GDM1 (cell line): ENCODE measurements at regions not wholly inside any gene's neighbourhood (a gene's known extent, or its start where the extent isn't known, plus 50 kb on each side); places are given as distances from the start of the nearest gene placed in this dataset.
A peak's percentile ranks its signal among the peaks of the same experiment; 100 is the strongest.
"Not testable (repeated sequence)": the region's sequence is repeated elsewhere in the genome, so short reads cannot be mapped to it uniquely, and the experiment has no call there.

ENCODE experiments used
- DNase-seq: peaks from one replicate; lab custom pipeline; 2025; lab: John Stamatoyannopoulos, UW

GRCh38 chr5:71822065-71822464 lies 103.0 kb downstream of the CARTPT start:
- DNase-seq: not testable (repeated sequence)

- DNase-seq: no peak
Observed at GRCh38 chr5:71825992-71826391, 106.9 kb downstream of the CARTPT start.

- no peak for DNase-seq
Observed at GRCh38 chr5:71828291-71829040, 109.4 kb downstream of the CARTPT start.

- peak; percentile 39 for DNase-seq
Observed at GRCh38 chr5:71829206-71829605, 110.1 kb downstream of the CARTPT start.

- DNase-seq: no peak
Observed at GRCh38 chr5:71830681-71831539, 111.8 kb downstream of the CARTPT start.

- DNase-seq: no peak
Observed at GRCh38 chr5:71832812-71833715, 114.0 kb downstream of the CARTPT start.

GRCh38 chr5:71834601-71835000 lies 115.5 kb downstream of the CARTPT start:
- DNase-seq: no peak

GRCh38 chr5:71836084-71836483 lies 117.0 kb downstream of the CARTPT start:
- no peak for DNase-seq

GRCh38 chr5:71836559-71837112 lies 117.6 kb downstream of the CARTPT start:
- no peak for DNase-seq

GRCh38 chr5:71838286-71838685 lies 119.2 kb downstream of the CARTPT start:
- DNase-seq: no peak

- no peak for DNase-seq
Observed at GRCh38 chr5:71839096-71839884, 120.2 kb downstream of the CARTPT start.

- no peak for DNase-seq
Observed at GRCh38 chr5:71841107-71841506, 122.0 kb downstream of the CARTPT start.

GRCh38 chr5:71843111-71843510 lies 124.0 kb downstream of the CARTPT start:
- DNase-seq: no peak

GRCh38 chr5:71844862-71845261 lies 125.8 kb downstream of the CARTPT start:
- DNase-seq: no peak

GRCh38 chr5:71859515-71859914 lies 140.4 kb downstream of the CARTPT start:
- DNase-seq: no peak

- no peak for DNase-seq
Observed at GRCh38 chr5:71860048-71860447, 141.0 kb downstream of the CARTPT start.

- no peak for DNase-seq
Observed at GRCh38 chr5:71861682-71862081, 142.6 kb downstream of the CARTPT start.

- DNase-seq: no peak
Observed at GRCh38 chr5:71862087-71862486, 143.0 kb downstream of the CARTPT start.

GRCh38 chr5:71862507-71863060 lies 143.5 kb downstream of the CARTPT start:
- no peak for DNase-seq

GRCh38 chr5:71864730-71865601 lies 145.9 kb downstream of the CARTPT start:
- no peak for DNase-seq
